ENCODE measurements at regions not wholly inside any gene's neighbourhood (a gene's known extent, or its start where the extent isn't known, plus 50 kb on each side); places are given as distances from the start of the nearest gene placed in this dataset.

- TF ChIP-seq EZH2 (IDR thresholded peaks at IDR 0.05; ENCODE audit: borderline replicate concordance) (no peak), CTCF (IDR thresholded peaks at IDR 0.05; ENCODE audit: poor library complexity) (no peak), EZH2phosphoT487 (IDR thresholded peaks at IDR 0.05; ENCODE audit: low read depth, severe bottlenecking, unreplicated experiment) (no peak)
These were observed 233.6 kb downstream of the ACTL7B start for GRCh38 chr9:108621991-108622855.
